ENCODE measurements at regions not wholly inside any gene's neighbourhood (a gene's known extent, or its start where the extent isn't known, plus 50 kb on each side); places are given as distances from the start of the nearest gene placed in this dataset.

GRCh38 chr12:77560714-77561113 lies 270.0 kb upstream of the NAV3 start:
- DNase-seq: no peak

GRCh38 chr12:77559400-77560074 lies 271.2 kb upstream of the NAV3 start:
- DNase-seq: no peak

- DNase-seq: no peak
Observed at GRCh38 chr12:77555074-77555473, 275.6 kb upstream of the NAV3 start.

GRCh38 chr12:77553976-77554619 lies 276.6 kb upstream of the NAV3 start:
- DNase-seq: no peak

- no peak for DNase-seq
Observed at GRCh38 chr12:77549383-77550128, 281.1 kb upstream of the NAV3 start.

- no peak for DNase-seq
Observed at GRCh38 chr12:77548797-77549196, 281.9 kb upstream of the NAV3 start.

- DNase-seq: no peak
Observed at GRCh38 chr12:77540097-77540496, 290.6 kb upstream of the NAV3 start.

- DNase-seq: no peak
Observed at GRCh38 chr12:77537663-77538062, 293.0 kb upstream of the NAV3 start.

GRCh38 chr12:77535734-77536133 lies 295.0 kb upstream of the NAV3 start:
- no peak for DNase-seq

GRCh38 chr12:77531912-77532311 lies 298.8 kb upstream of the NAV3 start:
- DNase-seq: no peak

- DNase-seq: no peak
Observed at GRCh38 chr12:77522247-77522646, 308.4 kb upstream of the NAV3 start.

- DNase-seq: no peak
Observed at GRCh38 chr12:77521508-77522115, 309.1 kb upstream of the NAV3 start.

- no peak for DNase-seq
Observed at GRCh38 chr12:77514511-77514910, 316.2 kb upstream of the NAV3 start.

- DNase-seq: no peak
Observed at GRCh38 chr12:77510985-77511384, 319.7 kb upstream of the NAV3 start.

- no peak for DNase-seq
Observed at GRCh38 chr12:77504466-77504865, 326.2 kb upstream of the NAV3 start.

- no peak for DNase-seq
Observed at GRCh38 chr12:77500089-77500488, 330.6 kb upstream of the NAV3 start.

- DNase-seq: no peak
Observed at GRCh38 chr12:77497647-77498046, 333.0 kb upstream of the NAV3 start.

GRCh38 chr12:77496714-77497113 lies 334.0 kb upstream of the NAV3 start:
- DNase-seq: no peak

- no peak for DNase-seq
Observed at GRCh38 chr12:77494296-77494695, 336.4 kb upstream of the NAV3 start.

GRCh38 chr12:77493302-77494168 lies 337.2 kb upstream of the NAV3 start:
- no peak for DNase-seq

GRCh38 chr12:77492536-77492935 lies 338.2 kb upstream of the NAV3 start:
- no peak for DNase-seq

GRCh38 chr12:77489331-77489970 lies 341.2 kb upstream of the NAV3 start:
- DNase-seq: no peak
